HG02884 (cell line): ENCODE measurements at regions not wholly inside any gene's neighbourhood (a gene's known extent, or its start where the extent isn't known, plus 50 kb on each side); places are given as distances from the start of the nearest gene placed in this dataset.
"Not testable (repeated sequence)": the region's sequence is repeated elsewhere in the genome, so short reads cannot be mapped to it uniquely, and the experiment has no call there.

Experiments used
- ATAC-seq: cut with Tn5 transposase; IDR thresholded peaks from one replicate; pipeline ENCODE4 v1.9.1; 2021; ENCODE audit warnings: mild to moderate bottlenecking, moderate library complexity; ENCODE audit not compliant: unreplicated experiment

DNA sequence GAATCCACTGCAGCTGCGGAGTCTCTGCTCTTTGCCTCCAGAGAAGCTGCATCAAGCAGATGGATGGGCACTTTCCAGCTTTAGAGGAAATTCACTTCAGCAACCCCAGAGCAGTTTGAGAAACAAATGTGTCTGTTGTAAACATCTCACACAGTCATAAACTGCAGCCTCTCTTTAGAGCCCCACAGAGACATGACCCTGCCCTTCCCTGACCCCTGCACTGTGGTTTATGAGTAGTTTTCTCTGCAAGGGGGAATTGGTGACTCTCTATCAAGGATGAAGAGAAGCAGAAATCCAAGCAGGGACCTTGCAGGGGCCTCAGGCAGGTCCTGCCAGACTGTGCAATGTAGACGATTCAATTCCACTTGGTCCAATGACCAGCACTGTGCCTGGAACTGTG lies 160.2 kb downstream of the SH2D4B start:
- no peak for ATAC-seq

DNA sequence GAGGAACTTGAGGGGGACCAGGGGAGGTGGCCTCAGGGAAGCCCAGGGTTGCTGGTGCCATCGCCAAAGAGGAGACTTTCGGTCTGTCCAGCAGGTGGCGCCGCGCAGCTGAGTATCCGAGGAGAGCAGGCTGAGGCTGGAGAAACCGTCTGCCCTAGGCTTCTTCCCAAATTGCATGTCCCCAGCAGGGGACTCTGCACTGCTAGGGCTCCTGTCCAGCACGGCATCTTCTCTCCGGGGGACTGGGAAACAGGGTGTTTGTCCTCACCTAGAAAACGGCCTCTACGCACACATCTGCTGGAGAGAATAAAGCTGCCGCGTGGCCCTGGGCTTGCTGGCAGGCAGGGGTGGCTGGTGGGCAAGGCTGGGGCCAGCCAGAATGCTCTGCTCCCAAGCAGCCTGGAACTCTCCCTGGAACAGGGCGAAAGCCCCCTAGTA lies 161.9 kb downstream of the SH2D4B start:
- ATAC-seq, result peak; percentile 81

DNA sequence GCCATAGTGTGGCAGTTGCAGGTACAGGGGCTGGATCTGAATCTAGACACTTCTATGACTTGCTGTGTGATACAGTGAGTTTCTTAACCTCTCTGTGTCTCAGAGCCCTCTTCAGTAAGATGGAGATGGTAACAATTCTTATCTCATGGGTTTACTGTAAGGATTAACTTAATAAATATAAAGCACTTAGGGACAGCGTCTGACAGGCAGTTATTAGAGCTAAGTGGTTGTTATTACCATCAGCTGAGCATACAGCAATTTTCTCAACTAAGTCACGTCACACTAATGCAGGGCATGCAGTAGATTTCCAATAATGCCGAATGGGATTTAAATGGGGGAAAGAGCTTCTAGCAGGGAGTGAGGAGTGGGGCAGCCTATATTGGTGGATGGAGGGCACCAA lies 162.6 kb downstream of the SH2D4B start:
- ATAC-seq, result no peak

DNA sequence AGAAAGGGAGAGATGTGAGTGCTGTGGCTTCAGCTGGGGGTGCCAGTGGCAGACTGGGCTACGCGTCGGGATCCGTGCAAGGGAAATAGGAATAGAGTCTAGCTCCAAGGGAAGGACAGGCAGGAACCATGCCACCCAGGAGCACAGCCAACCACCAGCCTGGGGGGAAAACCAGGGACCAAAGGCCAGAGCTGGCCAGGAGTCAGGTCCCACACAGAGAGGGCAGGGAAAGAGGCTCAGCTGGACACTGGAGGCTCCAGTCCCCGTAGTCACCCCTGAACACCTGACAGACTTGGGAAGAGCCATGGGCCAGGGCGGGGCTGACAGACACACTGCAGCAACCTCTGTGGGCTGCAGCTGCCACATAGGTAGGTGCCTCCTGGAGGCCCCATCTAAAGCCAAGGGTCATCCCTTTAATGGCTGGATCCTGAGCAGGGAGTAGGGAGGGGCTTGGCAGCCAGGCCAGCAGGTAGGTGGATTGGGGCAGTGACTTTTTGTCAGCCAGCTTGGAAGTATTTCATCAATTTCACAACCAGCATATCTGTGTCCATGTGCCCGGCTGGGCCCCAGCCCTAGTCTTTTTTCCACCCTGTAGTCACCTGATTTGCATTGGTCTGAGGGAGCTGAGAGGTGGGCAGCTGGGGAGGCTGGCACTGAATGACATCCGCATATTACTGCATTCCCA lies 163.2 kb downstream of the SH2D4B start:
- ATAC-seq, result no peak

DNA sequence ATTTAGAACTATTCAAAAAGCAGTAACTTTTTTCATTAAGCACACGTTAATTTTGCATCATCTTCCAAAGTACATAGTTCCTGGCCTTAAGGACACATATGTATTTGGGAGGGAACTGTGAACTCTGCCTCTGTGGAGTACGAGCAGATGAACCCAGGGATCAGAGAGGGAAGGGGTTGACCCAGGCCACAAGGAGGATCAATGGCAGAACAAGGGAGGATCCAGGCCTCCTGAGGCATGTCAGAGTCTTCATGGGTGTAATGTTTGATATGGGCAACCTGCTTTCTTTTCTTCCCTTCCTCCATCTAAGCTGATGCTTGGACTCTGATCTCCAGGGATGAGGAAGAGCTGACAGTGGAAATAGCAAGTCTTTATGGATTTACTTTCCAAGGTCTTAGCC lies 164.0 kb downstream of the SH2D4B start:
- ATAC-seq, result no peak

DNA sequence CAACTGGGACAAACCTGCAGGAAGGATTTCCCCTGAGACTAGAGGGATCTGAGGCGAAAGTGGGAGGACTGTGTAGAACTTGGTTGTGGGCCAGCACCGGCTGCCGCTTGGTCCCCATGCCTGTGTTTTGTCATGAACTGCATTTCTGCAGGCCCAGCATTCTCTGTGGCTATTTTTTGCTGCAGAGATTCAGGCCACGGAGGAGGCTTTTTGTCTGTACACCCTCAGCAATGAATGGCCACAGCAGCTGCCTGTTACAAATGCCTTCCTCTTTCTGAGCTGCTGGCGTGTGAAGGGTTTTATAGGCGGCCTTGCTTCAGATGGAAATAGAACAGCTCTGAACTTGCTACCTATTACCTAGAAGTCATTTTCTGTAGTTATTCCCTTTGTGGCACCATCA lies 164.4 kb downstream of the SH2D4B start:
- no peak for ATAC-seq

DNA sequence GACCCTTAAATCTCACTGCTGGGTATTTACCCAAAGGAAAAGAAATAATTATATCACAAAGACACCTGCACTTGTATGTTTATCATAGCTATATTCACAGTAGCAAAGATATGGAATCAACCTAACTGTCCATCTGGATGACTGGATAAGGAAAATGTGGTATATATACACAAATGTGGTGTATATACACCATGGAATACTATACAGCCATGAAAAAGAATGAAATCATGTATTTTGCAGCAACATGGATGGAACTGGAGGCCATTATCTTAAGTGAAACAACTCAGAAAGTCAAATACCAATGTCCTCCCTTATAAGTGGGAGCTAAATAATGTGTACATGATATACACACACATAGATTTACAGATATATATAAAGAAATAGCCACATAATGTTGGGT lies 168.2 kb downstream of the SH2D4B start:
- no peak for ATAC-seq

DNA sequence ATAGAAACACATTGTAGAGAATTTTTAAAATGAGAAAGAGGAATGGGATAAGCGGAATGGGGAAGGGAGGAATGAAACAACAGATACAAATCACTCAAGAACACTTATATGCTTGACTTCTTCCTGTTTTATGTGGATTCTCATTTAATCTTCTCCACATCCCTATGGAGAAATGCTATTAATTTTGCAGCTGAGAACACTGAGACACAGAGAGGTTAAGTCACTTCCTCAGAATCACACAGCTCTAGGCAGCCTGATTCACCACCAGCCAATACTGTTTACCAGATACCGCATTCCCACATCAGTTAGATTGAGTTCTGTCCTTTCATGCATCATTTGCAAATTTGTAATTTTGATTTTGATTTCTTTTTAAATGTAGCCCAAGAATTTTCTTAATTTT lies 170.5 kb downstream of the SH2D4B start:
- ATAC-seq, result no peak

DNA sequence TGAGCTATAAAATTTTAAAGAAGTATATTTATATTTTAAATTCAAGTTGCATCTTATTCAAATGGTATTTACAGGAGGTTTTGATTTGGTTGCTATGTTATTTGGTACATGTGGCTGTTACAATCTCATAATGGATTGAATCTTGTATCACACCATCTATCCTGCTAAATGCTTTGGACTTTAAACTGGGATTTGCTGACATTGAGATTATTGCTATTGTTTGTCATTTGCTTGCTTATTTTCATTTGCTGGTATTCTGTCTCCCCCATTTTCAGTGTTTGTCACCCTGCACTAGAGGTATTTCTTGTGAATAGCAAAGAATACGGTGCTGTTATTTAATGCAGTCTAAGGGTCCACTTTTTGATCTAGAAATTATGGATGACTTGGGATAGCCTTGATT lies 171.1 kb downstream of the SH2D4B start:
- ATAC-seq, result no peak

DNA sequence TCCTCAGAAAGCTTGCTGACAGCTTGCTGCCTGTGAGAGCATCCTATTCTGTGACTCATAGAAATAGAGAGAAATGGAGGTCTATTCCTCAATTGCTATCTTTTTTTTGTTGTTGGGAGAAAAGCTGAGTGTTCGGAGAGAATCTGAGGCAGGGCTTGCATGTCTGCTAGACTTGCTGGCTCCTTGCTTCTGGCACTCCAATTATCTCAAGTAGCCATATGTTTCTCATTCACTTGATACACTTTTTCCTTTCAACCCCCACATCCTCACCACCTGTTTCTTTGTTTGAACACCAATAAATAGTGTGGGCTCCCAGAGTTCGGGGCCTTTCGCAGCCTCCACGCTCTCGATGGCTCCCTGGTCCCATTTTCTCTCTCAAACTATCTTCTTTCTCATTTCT lies 172.2 kb downstream of the SH2D4B start:
- no peak for ATAC-seq

DNA sequence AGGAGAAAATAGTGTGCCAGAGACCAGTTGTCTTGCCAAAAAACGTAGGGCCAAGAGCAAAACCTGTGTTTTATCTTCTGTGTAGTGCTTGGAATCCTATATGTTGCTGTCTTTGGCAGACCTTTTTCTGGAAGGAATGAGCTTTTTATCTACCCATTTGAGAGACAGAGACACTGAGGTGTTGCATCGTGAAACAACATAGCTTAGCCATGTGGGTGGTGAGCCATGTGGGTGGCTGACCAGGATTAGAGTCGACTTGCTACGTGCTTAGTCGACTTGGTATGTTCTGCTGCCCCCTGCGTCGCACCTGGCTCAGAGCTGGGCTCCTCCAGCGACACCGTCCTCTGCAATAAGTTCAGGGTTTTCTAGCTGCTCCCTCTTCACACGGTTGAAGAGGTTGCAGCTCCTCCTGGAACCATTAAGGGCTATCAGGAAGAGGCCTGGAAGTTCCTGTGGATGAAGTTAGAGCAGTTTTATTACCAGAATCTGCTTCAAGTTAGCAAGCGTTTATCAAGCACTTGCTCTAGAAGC lies 175.8 kb downstream of the SH2D4B start:
- ATAC-seq, result no peak

DNA sequence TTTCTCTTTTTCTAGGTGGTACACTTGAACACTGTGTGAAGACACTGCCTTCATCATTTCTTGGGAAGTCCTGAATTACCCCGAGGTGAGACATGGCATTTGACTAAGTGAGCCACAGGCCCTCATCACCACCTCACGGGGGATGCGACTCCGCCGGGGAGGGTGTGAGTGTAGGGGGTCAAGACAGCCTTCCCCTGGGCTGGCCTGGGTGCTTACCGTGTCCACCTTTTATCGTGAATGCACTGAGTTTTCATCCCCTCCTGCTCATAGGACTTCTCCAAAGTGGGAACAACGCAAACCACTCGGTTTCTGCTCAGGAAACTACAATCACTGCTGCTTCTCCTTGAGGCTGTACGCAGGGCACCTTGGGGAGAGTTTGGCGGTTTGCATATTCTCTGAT lies 176.9 kb downstream of the SH2D4B start:
- no peak for ATAC-seq

DNA sequence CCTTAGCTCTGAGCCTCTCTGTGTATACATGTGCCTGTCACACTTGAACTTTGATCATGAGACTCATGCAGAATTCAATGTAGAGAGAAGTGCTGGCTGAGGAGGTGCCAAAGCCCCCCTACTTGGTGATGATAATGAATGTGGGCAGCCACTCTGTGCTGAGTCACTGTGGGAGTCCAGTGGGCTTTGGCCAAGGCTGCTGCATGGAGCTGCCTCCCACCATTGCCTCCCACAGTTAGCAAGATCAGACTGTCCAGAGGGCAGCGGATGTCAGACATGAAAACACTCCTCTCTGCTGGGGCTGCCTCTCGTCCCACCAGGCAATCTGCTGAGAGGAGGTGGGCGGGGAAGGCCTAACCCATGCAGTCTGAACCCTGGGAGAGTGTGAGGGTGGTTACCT lies 180.3 kb downstream of the SH2D4B start:
- ATAC-seq, result no peak

DNA sequence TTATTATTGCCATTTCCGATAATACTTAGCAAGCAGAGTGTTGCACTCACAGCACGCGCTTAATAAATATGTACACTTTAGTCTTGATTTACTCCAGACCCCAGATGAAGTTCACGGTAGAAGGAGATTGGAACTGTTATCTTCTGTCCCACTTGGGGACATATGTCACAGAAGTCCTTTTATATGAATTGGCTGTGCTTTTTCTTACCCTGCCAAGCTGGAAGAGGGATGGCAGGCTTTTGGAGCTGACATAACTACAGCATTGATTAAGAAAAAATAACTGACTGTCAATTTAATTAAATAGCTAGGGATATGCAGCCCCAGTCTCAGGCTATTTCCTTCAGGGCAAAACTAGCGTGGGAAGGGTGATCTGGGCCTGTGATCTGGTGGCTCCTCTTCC lies 182.2 kb downstream of the SH2D4B start:
- ATAC-seq, result no peak

DNA sequence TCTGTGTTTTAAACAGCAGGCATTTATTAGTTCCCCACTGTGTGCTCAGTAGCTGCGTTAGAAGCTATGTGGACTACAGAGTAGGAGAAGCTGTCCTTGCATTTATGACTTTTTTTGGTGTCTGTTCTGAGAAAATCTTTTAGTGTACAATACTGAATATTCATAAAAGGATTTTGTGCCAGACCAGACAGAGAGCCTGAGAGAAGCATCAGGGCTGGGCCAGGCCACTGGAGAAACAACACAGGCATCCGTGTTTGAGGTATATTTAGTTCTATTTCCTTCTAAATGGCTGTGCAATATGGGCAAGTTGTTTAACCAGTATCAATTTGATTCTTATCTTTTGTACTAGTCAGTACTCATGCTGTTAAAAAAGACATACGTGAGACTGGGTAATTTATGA lies 182.8 kb downstream of the SH2D4B start:
- no peak for ATAC-seq

DNA sequence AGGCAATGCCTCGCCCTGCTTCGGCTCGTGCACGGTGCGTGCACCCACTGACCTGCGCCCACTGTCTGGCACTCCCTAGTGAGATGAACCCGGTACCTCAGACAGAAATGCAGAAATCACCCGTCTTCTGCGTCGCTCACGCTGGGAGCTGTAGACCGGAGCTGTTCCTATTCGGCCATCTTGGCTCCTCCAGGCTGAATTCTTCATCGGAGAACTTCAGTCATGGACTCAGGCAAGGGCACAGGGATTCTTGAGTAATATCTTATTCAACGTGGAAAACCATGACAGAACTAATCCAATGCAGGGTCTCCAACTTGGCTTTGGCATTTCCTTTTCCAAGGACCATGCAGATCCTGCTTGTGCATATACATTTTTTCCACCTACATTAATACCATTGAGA lies 190.7 kb downstream of the SH2D4B start:
- ATAC-seq, result not testable (repeated sequence)

DNA sequence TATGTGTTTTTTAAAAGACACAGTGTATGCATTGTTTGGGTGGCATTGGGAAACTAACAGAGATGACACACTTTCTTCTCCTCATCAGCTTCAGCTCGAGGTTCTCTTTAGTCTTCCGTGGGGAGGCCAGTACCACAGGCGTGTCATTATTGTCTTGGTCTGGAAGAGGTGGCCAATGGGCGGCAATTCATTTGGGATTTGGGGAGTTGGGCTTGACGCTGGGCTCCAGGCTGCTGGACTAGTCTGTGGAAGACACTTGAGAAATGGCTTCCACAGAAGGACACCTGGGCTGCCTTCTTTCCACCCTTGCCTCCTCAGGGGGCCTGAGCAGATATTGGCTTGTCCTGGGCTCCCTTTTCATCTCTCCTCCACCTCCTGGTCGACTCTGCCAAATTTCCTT lies 192.2 kb downstream of the SH2D4B start:
- ATAC-seq, result no peak

DNA sequence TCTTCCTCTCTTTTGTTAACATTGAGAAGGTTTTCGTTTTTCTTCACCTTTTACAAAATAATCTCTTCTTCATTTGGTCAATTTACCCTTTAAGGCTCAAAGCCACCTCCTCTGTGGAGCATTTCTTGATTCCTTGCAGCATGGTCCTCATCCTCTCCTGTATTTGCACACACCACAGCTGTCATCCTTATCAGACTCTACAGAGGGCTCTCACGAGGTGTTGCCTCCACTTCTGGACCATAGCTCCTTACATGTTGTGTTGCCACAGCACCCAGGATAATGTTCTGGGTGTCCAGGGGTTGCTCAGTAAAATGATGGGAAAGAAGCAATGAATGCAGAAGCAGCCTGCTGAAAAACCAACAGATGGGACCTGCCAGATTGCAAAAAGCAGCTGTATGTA lies 192.8 kb downstream of the SH2D4B start:
- no peak for ATAC-seq

DNA sequence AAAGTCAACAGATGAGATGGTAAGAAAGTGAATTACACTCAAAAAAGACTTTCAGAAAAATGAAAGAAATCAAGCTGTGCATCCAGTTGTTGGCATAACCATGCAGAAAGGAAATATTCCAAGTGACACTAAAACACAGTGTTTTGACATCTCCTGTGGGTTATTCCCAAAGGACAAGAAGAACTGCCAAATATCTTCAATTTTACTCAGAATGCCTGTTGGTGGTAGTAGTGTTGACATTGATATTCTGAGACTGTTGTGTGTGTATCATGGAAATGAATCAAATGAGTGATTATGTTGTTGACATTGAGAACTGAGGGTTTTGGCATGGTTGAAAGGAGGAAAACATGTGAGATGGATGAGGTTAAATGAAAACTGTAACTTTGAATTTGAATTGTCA lies 196.9 kb downstream of the SH2D4B start:
- no peak for ATAC-seq

DNA sequence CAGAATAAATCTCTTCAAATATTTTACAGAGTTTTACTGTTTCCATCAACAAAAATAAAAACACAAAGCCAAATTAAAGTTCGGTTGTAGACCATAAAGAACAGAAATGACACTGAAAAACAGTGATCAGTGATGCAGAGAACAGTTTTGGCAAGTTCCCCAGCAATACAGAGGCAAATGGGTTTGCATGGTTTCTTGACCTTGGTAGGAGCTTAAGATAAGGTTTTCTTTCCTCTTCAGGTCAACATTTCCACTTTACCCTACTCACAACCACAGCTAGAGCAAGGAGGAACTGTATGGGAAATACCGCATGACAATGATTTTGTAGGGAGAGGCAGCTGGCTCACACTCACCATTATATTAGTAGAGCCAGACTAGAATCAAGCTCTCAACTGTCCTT lies 199.5 kb downstream of the SH2D4B start:
- ATAC-seq, result no peak

DNA sequence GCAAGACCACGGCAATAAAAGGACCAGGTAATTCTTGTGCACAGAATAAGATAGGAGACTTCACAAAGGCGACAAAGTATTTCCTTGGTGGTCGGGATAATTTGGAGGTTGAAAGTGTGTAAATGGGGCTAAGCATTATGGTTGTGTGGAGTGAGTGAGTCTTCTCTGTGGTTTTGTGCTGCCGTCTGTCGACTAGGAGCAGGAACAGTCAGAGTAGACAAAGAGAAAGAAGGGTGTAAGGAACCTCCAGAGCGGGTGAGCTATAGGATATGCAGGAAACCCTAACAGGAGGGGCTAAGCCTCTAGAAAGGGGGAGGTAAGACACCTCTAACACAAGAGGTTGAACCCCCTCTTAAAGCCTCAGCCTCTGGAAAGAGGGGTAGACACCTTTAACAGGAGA lies 201.6 kb downstream of the SH2D4B start:
- ATAC-seq, result no peak

DNA sequence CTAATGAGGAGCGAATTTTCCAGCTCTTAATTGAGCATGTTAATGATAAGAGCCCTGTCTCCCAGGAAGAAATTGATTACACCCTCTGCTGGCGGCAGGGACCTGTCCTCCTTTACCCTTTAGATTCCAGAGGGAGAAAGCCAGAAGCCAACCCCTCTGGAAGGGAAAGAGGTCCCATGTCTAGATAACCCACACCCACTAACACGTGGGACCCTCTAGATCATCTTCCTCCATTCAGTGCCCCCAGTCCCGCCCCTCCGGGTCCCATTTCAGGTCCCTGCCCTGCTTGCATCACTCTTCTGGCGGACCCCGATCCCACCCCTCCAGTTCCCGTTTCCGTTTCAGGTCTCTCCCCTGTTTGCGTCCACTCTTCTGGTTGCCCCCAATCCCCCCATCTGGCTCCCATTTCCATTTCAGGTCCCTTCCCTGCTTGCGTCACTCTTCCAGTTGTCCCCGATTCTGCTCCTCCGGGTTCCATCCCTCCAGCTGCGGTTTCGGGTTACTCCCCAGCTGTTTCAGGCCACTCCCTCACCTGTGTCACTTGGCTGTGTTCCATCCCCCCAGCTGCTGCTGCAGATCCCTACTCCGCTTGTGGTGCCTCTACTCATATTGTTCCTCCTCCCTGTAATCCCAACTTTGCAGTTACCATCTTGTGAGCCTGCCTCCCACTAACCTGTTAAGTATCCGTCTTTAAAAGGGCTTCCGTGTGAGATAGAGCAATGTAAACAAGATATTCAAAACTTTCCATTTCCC lies 202.4 kb downstream of the SH2D4B start:
- ATAC-seq, result no peak
